ENCODE measurements at regions not wholly inside any gene's neighbourhood (a gene's known extent, or its start where the extent isn't known, plus 50 kb on each side); places are given as distances from the start of the nearest gene placed in this dataset.

DNA sequence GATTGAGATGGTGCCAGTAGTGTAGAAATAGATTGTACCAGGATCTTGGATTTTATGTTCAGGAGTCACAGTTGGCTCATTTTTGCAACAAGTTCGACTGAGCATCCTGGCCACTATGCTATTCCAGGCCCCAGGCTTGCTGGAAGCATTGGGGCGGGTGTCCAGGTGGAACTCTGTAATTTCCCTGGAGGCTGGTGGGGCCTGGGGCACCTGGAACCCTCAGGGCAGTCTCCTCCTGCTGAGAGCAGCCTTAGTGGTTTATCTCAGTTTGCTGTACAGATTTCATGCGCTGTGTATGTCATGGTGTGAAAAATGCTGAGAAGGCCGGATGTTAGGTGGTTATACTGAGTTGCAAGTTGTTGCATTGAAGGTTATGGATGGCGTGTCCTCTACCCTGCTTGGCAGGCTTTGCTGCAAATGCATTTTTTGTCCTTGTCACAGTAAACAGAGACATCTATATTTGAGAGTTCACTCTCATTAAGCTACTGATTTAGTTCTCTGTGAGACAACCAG, 135.1 kb upstream of the MYLIP start:
- Histone ChIP-seq H3K4me2 (ENCODE audit: insufficient read depth, low read length, poor library complexity, severe bottlenecking) (no peak overlapping the region), H4K91ac (ENCODE audit: low read depth, low read length, poor library complexity) (no peak overlapping the region), H2BK5ac (ENCODE audit: low read length) (no peak overlapping the region), H3K14ac (ENCODE audit: low read length) (no peak overlapping the region), H2AK5ac (ENCODE audit: low read depth, low read length) (no peak overlapping the region), H2BK15ac (ENCODE audit: low read length) (no peak overlapping the region), H2BK12ac (ENCODE audit: low read length) (no peak overlapping the region), H3K36me3 (replicated peaks in 1 of 2; ENCODE audit: control insufficient read depth in 2 of 2, insufficient read depth in 2 of 2, low read length in 2 of 2) (no peaks in the 10 kb centered on the region), H2BK120ac (ENCODE audit: low read depth, low read length) (no peak overlapping the region), H4K8ac (ENCODE audit: low read depth, low read length) (no peak overlapping the region), H3K79me1 (ENCODE audit: low read depth, low read length) (no peaks in the 10 kb centered on the region), H3K27ac (replicated peaks; ENCODE audit: low read length) (no peak overlapping the region), H2AFZ (ENCODE audit: low read length) (no peak overlapping the region), H3K18ac (ENCODE audit: low read length) (peak overlapping the region; percentile 8), H3K4ac (ENCODE audit: low read length) (no peak overlapping the region), H3K4me3 (ENCODE audit: low read length in 2 of 2) (no peak overlapping the region), H3K4me1 (ENCODE audit: control insufficient read depth in 2 of 2, insufficient read depth in 1 of 2, low read depth in 1 of 2, low read length in 2 of 2) (peaks cover 0 to 4% of the 10 kb centered on the region in 2 donors), H3K9ac (ENCODE audit: low read depth, low read length, poor library complexity) (no peak overlapping the region), H3K23ac (ENCODE audit: low read depth, low read length, poor library complexity) (no peak overlapping the region), H3K27me3 (ENCODE audit: control insufficient read depth in 3 of 3, insufficient read depth in 3 of 3, low read depth in 1 of 3, low read length in 3 of 3) (no peaks in the 10 kb centered on the region), H3K9me3 (replicated peaks in 1 of 2; ENCODE audit: control insufficient read depth in 2 of 2, insufficient read depth in 1 of 2, low read depth in 1 of 2, low read length in 2 of 2) (no peaks in the 10 kb centered on the region)
- DNase-seq (ENCODE audit: low spot score) = no peak
- WGBS, 2 donors (ENCODE audit: extremely low coverage in 2 of 2, insufficient read length in 2 of 2, insufficient replicate concordance in 1 of 2) = no CpG with 5 or more reads among the region's 5 CpGs

DNA sequence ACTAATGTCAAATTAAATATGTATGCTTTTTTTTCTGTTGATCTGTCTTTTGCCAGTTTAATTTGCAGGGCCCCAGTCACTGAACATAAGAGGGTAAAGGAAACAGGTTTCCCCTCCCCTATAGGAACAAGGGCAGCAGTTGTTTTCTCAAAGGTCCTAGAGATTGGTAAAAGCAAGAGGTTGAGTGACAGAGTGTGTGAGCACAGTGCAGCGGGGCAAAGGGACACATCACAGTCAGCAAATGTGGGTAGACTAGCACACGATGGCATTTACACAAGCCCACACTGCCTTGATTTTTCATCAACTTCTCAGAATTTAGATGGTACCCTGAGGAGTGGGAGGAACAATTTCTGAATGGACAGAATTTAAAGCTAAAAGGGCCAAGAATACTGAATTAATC, 138.7 kb upstream of the MYLIP start:
- Histone ChIP-seq H2BK120ac (ENCODE audit: low read depth, low read length) (no peak overlapping the region), H3K4ac (ENCODE audit: low read length) (no peak overlapping the region), H3K79me1 (ENCODE audit: low read depth, low read length) (no peaks in the 10 kb centered on the region), H3K36me3 (replicated peaks in 1 of 2; ENCODE audit: control insufficient read depth in 2 of 2, insufficient read depth in 2 of 2, low read length in 2 of 2) (no peaks in the 10 kb centered on the region), H3K27me3 (ENCODE audit: control insufficient read depth in 3 of 3, insufficient read depth in 3 of 3, low read depth in 1 of 3, low read length in 3 of 3) (no peaks in the 10 kb centered on the region), H2AFZ (ENCODE audit: low read length) (no peak overlapping the region), H2AK5ac (ENCODE audit: low read depth, low read length) (no peak overlapping the region), H3K14ac (ENCODE audit: low read length) (no peak overlapping the region), H3K4me2 (ENCODE audit: insufficient read depth, low read length, poor library complexity, severe bottlenecking) (no peak overlapping the region), H3K23ac (ENCODE audit: low read depth, low read length, poor library complexity) (no peak overlapping the region), H3K9ac (ENCODE audit: low read depth, low read length, poor library complexity) (no peak overlapping the region), H2BK12ac (ENCODE audit: low read length) (no peak overlapping the region), H4K91ac (ENCODE audit: low read depth, low read length, poor library complexity) (no peak overlapping the region), H3K4me1 (ENCODE audit: control insufficient read depth in 2 of 2, insufficient read depth in 1 of 2, low read depth in 1 of 2, low read length in 2 of 2) (peaks cover 4 to 11% of the 10 kb centered on the region in 2 donors), H2BK15ac (ENCODE audit: low read length) (no peak overlapping the region), H3K18ac (ENCODE audit: low read length) (no peak overlapping the region), H3K27ac (replicated peaks; ENCODE audit: low read length) (no peak overlapping the region), H3K4me3 (ENCODE audit: low read length in 2 of 2) (no peak overlapping the region), H2BK5ac (ENCODE audit: low read length) (no peak overlapping the region), H3K9me3 (replicated peaks in 1 of 2; ENCODE audit: control insufficient read depth in 2 of 2, insufficient read depth in 1 of 2, low read depth in 1 of 2, low read length in 2 of 2) (no peaks in the 10 kb centered on the region), H4K8ac (ENCODE audit: low read depth, low read length) (no peak overlapping the region)
- DNase-seq (ENCODE audit: low spot score) = no peak
- WGBS, 2 donors (ENCODE audit: extremely low coverage in 2 of 2, insufficient read length in 2 of 2, insufficient replicate concordance in 1 of 2) = no CpG with 5 or more reads among the region's 2 CpGs

DNA sequence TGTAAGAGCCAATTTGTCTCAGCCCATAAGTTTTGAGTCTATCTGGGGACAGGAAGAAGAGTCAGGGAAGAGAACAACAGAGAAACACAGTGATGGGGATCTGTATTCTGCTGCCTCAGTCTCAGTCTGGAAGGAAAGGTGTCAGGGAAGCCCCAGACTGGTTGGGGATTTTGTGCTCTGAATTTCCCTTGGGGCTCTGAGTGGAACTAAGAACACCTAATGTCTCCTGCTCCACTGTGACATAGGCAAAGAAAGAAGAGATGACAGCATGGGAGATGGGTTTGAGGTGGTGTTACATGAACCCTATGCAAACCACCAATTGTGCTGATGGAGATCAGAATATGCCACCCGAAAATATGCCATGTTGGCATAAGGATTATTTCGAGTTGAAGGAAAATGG, 139.5 kb upstream of the MYLIP start:
- no peak overlapping the region for H3K23ac ChIP-seq (ENCODE audit: low read depth, low read length, poor library complexity)
- H4K91ac ChIP-seq (ENCODE audit: low read depth, low read length, poor library complexity) = no peak overlapping the region
- H2AFZ ChIP-seq (ENCODE audit: low read length) = no peak overlapping the region
- no peak overlapping the region for H3K18ac ChIP-seq (ENCODE audit: low read length)
- no peak overlapping the region for H4K8ac ChIP-seq (ENCODE audit: low read depth, low read length)
- H3K4me2 ChIP-seq (ENCODE audit: insufficient read depth, low read length, poor library complexity, severe bottlenecking) = no peak overlapping the region
- H2BK15ac ChIP-seq (ENCODE audit: low read length) = no peak overlapping the region
- H2BK120ac ChIP-seq (ENCODE audit: low read depth, low read length) = no peak overlapping the region
- H3K9ac ChIP-seq (ENCODE audit: low read depth, low read length, poor library complexity) = no peak overlapping the region
- no peak overlapping the region for H3K4me3 ChIP-seq (ENCODE audit: low read length in 2 of 2)
- H3K4me1 ChIP-seq (ENCODE audit: control insufficient read depth in 2 of 2, insufficient read depth in 1 of 2, low read depth in 1 of 2, low read length in 2 of 2) = peaks cover 4 to 11% of the 10 kb centered on the region in 2 donors
- no peaks in the 10 kb centered on the region for H3K9me3 ChIP-seq (replicated peaks in 1 of 2; ENCODE audit: control insufficient read depth in 2 of 2, insufficient read depth in 1 of 2, low read depth in 1 of 2, low read length in 2 of 2)
- H3K4ac ChIP-seq (ENCODE audit: low read length) = no peak overlapping the region
- no peaks in the 10 kb centered on the region for H3K27me3 ChIP-seq (ENCODE audit: control insufficient read depth in 3 of 3, insufficient read depth in 3 of 3, low read depth in 1 of 3, low read length in 3 of 3)
- no CpG with 5 or more reads among the region's 2 CpGs for WGBS, 2 donors (ENCODE audit: extremely low coverage in 2 of 2, insufficient read length in 2 of 2, insufficient replicate concordance in 1 of 2)
- no peak overlapping the region for H2BK5ac ChIP-seq (ENCODE audit: low read length)
- no peak overlapping the region for H3K27ac ChIP-seq (replicated peaks; ENCODE audit: low read length)
- DNase-seq (ENCODE audit: low spot score) = no peak
- no peak overlapping the region for H3K14ac ChIP-seq (ENCODE audit: low read length)
- no peak overlapping the region for H2AK5ac ChIP-seq (ENCODE audit: low read depth, low read length)
- no peaks in the 10 kb centered on the region for H3K79me1 ChIP-seq (ENCODE audit: low read depth, low read length)
- no peaks in the 10 kb centered on the region for H3K36me3 ChIP-seq (replicated peaks in 1 of 2; ENCODE audit: control insufficient read depth in 2 of 2, insufficient read depth in 2 of 2, low read length in 2 of 2)
- H2BK12ac ChIP-seq (ENCODE audit: low read length) = no peak overlapping the region

DNA sequence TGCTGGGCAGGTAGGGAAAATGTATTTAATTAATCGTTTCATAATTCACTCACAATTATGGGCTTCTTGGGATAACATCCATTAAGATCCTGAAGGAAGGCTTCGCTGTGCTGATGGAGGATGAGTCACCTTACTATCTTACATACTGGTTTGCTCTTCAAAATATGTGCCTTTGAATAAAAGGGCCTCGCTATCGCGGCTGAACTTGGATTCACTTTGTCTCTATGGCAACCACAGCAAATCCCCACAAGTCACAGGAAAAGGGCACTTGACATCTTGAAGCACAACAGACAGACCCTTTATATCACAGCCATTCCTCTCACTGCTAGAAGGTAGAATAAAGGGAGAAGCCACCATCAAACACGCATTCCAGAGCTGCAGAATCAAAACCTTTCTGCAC, 141.3 kb upstream of the MYLIP start:
- H2BK5ac ChIP-seq (ENCODE audit: low read length) = no peak overlapping the region
- H3K23ac ChIP-seq (ENCODE audit: low read depth, low read length, poor library complexity) = no peak overlapping the region
- no peak overlapping the region for H3K4ac ChIP-seq (ENCODE audit: low read length)
- no peak overlapping the region for H3K18ac ChIP-seq (ENCODE audit: low read length)
- WGBS, 2 donors (ENCODE audit: extremely low coverage in 2 of 2, insufficient read length in 2 of 2, insufficient replicate concordance in 1 of 2) = no CpG with 5 or more reads among the region's 6 CpGs
- H3K36me3 ChIP-seq (replicated peaks in 1 of 2; ENCODE audit: control insufficient read depth in 2 of 2, insufficient read depth in 2 of 2, low read length in 2 of 2) = no peaks in the 10 kb centered on the region
- no peak overlapping the region for H3K9ac ChIP-seq (ENCODE audit: low read depth, low read length, poor library complexity)
- H2AFZ ChIP-seq (ENCODE audit: low read length) = peak overlapping the region; percentile 5
- H4K8ac ChIP-seq (ENCODE audit: low read depth, low read length) = no peak overlapping the region
- no peaks in the 10 kb centered on the region for H3K79me1 ChIP-seq (ENCODE audit: low read depth, low read length)
- H3K27ac ChIP-seq (replicated peaks; ENCODE audit: low read length) = no peak overlapping the region
- no peak overlapping the region for H2BK120ac ChIP-seq (ENCODE audit: low read depth, low read length)
- no peaks in the 10 kb centered on the region for H3K27me3 ChIP-seq (ENCODE audit: control insufficient read depth in 3 of 3, insufficient read depth in 3 of 3, low read depth in 1 of 3, low read length in 3 of 3)
- no peak overlapping the region for H3K4me3 ChIP-seq (ENCODE audit: low read length in 2 of 2)
- no peak overlapping the region for H3K14ac ChIP-seq (ENCODE audit: low read length)
- no peak overlapping the region for H4K91ac ChIP-seq (ENCODE audit: low read depth, low read length, poor library complexity)
- H2BK12ac ChIP-seq (ENCODE audit: low read length) = no peak overlapping the region
- no peak overlapping the region for H2BK15ac ChIP-seq (ENCODE audit: low read length)
- H3K4me1 ChIP-seq (ENCODE audit: control insufficient read depth in 2 of 2, insufficient read depth in 1 of 2, low read depth in 1 of 2, low read length in 2 of 2) = peaks cover 4 to 11% of the 10 kb centered on the region in 2 donors
- H3K4me2 ChIP-seq (ENCODE audit: insufficient read depth, low read length, poor library complexity, severe bottlenecking) = no peak overlapping the region
- no peaks in the 10 kb centered on the region for H3K9me3 ChIP-seq (replicated peaks in 1 of 2; ENCODE audit: control insufficient read depth in 2 of 2, insufficient read depth in 1 of 2, low read depth in 1 of 2, low read length in 2 of 2)
- no peak overlapping the region for H2AK5ac ChIP-seq (ENCODE audit: low read depth, low read length)
- DNase-seq (ENCODE audit: low spot score) = no peak
